Endothelial cell (in vitro differentiated cells): ENCODE measurements at regions not wholly inside any gene's neighbourhood (a gene's known extent, or its start where the extent isn't known, plus 50 kb on each side); places are given as distances from the start of the nearest gene placed in this dataset.
"Not testable (repeated sequence)": the region's sequence is repeated elsewhere in the genome, so short reads cannot be mapped to it uniquely, and the experiment has no call there.

Experiments
- DNase-seq: peaks from one replicate; pipeline ENCODE4 v3.0.0; 2021; ENCODE audit warnings: low spot score
- H3K27ac Mint-ChIP-seq: one replicate; pipeline ENCODE4 v1.8.0; 2021; ENCODE audit warnings: mixed read lengths, inconsistent platforms; ENCODE audit not compliant: unreplicated experiment
- H3K27me3 Mint-ChIP-seq: one replicate; pipeline ENCODE4 v1.8.0; 2021; ENCODE audit warnings: mild to moderate bottlenecking, moderate library complexity, mixed read lengths, inconsistent platforms; ENCODE audit not compliant: unreplicated experiment
- H3K36me3 Mint-ChIP-seq: one replicate; pipeline ENCODE4 v1.8.0; 2021; ENCODE audit warnings: mild to moderate bottlenecking, low read depth, mixed read lengths, inconsistent platforms; ENCODE audit not compliant: unreplicated experiment
- H3K4me1 Mint-ChIP-seq: one replicate; pipeline ENCODE4 v1.8.0; 2021; ENCODE audit warnings: mild to moderate bottlenecking, mixed read lengths, inconsistent platforms; ENCODE audit not compliant: unreplicated experiment
- H3K4me3 Mint-ChIP-seq: one replicate; pipeline ENCODE4 v1.8.0; 2021; ENCODE audit warnings: mild to moderate bottlenecking, mixed read lengths, inconsistent platforms; ENCODE audit not compliant: unreplicated experiment
- H3K9me3 Mint-ChIP-seq: one replicate; pipeline ENCODE4 v1.8.0; 2021; ENCODE audit warnings: mixed read lengths, inconsistent platforms; ENCODE audit not compliant: unreplicated experiment
- TF ChIP-seq, protein P1 (sequence below): fragments of 200-600 bp; sonication (generic); IDR thresholded peaks from one replicate; pipeline ENCODE4 v1.5.0; 2021; ENCODE audit warnings: antibody characterized with exemption; ENCODE audit not compliant: unreplicated experiment

DNA sequence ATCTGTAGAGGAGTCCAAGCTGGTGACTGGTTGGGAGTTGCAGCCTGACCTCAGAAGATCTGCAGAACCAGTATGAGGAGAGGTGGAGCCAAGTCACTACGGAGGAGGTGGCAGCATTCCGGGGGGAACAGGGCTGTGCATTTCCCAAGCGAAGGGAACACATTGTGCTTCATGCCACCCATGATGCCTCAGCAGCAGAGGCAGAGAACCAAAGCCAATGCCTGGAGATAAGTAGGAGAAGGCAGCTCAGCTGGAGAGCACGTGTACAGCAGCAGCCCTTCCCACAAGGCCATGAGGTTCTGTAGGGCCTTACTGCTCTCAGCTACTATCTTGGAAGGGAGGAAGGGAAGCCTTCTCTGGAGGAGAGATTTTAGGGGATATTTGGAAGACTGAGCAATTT lies 67.2 kb upstream of the LRPPRC start:
- H3K27me3 Mint-ChIP-seq = peaks cover 1% of the 10 kb centered on the region

DNA sequence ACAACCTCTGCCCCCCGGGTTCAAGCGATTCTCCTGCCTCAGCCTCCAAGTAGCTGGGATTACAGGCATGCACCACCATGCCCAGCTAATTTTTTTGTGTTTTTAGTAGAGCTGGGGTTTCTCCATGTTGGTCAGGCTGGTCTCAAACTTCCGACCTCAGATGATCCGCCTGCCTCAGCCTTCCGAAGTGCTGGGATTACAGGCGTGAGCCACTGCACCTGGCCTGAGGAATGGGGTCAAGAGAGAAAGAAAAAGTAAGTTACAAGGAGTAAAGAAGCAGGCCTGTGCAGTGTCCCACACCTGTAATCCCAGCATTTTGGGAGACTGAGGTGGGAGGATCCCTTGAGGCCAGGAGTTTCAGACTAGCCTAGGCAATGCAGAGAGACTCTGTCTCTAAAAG lies 68.5 kb upstream of the LRPPRC start:
- not testable (repeated sequence) for H3K27me3 Mint-ChIP-seq, H3K4me3 Mint-ChIP-seq, H3K9me3 Mint-ChIP-seq, H3K4me1 Mint-ChIP-seq, DNase-seq, H3K36me3 Mint-ChIP-seq, H3K27ac Mint-ChIP-seq

More for the DNA sequence above, 67.2 kb upstream of the LRPPRC start:
- no peaks in the 10 kb centered on the region for H3K9me3 Mint-ChIP-seq
- H3K27ac Mint-ChIP-seq = no peak overlapping the region
- H3K4me1 Mint-ChIP-seq = no peaks in the 10 kb centered on the region
- TF ChIP-seq, protein P1, sequence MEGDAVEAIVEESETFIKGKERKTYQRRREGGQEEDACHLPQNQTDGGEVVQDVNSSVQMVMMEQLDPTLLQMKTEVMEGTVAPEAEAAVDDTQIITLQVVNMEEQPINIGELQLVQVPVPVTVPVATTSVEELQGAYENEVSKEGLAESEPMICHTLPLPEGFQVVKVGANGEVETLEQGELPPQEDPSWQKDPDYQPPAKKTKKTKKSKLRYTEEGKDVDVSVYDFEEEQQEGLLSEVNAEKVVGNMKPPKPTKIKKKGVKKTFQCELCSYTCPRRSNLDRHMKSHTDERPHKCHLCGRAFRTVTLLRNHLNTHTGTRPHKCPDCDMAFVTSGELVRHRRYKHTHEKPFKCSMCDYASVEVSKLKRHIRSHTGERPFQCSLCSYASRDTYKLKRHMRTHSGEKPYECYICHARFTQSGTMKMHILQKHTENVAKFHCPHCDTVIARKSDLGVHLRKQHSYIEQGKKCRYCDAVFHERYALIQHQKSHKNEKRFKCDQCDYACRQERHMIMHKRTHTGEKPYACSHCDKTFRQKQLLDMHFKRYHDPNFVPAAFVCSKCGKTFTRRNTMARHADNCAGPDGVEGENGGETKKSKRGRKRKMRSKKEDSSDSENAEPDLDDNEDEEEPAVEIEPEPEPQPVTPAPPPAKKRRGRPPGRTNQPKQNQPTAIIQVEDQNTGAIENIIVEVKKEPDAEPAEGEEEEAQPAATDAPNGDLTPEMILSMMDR = no peak
- no peak overlapping the region for H3K4me3 Mint-ChIP-seq
- no peaks in the 10 kb centered on the region for H3K36me3 Mint-ChIP-seq
- no peak for DNase-seq

DNA sequence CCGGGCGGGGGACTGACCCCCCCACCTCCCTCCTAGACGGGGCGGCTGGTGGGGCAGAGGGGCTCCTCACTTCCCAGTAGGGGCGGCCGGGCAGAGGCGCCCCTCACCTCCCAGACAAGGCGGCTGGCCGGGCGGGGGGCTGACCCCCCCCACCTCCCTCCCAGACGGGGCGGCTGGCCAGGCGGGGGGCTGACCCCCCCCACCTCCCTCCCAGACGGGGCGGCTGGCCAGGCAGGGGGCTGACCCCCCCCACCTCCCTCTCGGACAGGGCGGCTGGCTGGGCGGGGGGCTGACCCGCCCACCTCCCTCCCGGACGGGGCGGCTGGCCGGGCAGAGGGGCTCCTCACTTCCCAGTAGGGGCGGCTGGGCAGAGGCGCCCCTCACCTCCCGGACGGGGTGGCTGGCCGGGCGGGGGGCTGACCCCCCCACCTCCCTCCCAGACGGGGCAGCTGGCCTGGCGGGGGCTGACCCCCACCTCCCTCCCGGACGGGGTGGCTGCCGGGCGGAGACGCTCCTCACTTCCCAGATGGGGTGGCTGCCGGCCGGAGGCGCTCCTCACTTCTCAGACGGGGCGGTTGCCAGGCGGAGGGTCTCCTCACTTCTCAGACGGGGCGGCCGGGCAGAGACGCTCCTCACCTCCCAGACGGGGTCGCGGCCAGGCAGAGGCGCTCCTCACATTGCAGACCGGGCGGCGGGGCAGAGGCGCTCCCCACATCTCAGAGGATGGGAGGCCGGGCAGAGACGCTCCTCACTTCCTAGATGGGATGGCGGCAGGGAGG lies 71.4 kb upstream of the LRPPRC start:
- H3K27ac Mint-ChIP-seq, DNase-seq, H3K36me3 Mint-ChIP-seq, H3K4me3 Mint-ChIP-seq, H3K27me3 Mint-ChIP-seq, H3K4me1 Mint-ChIP-seq, H3K9me3 Mint-ChIP-seq: not testable (repeated sequence)

DNA sequence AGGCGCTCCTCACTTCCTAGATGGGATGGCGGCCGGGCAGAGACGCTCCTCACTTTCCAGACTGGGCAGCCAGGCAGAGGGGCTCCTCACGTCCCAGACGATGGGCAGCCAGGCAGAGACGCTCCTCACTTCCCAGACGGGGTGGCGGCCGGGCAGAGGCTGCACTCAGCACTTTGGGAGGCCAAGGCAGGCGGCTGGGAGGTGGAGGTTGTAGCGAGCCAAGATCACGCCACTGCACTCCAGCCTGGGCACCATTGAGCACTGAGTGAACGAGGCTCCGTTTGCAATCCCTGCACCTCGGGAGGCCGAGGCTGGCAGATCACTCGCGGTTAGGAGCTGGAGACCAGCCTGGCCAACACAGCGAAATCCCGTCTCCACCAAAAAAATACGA lies 72.0 kb upstream of the LRPPRC start:
- H3K27ac Mint-ChIP-seq, H3K36me3 Mint-ChIP-seq, H3K9me3 Mint-ChIP-seq, H3K4me3 Mint-ChIP-seq, H3K27me3 Mint-ChIP-seq, H3K4me1 Mint-ChIP-seq, DNase-seq: not testable (repeated sequence)

DNA sequence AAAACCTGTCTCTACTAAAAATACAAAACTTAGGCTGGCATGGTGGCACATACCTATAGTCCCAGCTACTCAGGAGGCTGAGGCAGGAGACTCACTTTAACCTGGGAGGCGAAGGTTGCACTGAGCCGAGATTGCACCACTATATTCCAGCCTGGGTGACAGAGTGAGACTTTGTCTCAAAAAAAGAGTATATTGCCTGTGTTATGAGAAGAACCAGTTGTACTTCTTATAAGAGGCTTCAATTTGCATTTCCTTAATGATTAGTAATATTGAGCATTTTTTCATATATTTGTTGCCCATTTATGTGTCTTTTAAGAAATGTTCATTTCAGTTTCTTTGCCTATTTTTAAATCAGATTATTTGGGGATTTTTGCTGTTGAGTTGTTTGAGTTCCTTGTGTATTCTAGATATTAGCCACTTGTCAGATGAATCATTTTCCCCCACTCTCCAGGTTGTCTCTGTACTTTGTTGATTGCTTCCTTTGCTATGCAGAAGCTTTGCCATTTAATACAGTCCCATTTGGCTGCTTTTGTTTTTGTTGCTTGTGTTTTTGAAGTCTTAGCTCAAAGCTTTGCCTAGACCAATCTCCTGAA lies 75.8 kb upstream of the LRPPRC start:
- Mint-ChIP-seq H3K9me3 (peaks cover 6% of the 10 kb centered on the region), H3K36me3 (peaks cover 5% of the 10 kb centered on the region)

DNA sequence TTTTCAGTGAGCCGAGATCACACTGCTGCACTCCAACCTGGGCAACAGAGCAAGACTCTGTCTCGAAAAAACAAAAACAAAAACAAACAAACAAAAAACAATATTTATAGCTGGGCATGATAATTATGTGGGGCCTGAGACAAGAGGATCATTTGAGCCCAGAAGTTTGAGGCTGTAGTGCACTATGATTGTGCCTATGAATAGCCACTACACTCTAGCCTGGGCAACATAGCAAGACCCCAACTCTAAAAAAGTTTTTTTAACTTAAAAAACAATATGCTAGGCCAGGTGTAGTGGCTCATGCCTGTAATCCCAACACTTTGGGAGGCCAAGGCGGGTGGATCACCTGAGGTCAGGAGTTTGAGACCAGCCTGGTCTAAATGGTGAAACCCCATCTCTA lies 77.9 kb upstream of the LRPPRC start:
- not testable (repeated sequence) for H3K4me1 Mint-ChIP-seq, H3K9me3 Mint-ChIP-seq, H3K36me3 Mint-ChIP-seq, H3K27me3 Mint-ChIP-seq, H3K4me3 Mint-ChIP-seq, DNase-seq, H3K27ac Mint-ChIP-seq

More for the DNA sequence above, 75.8 kb upstream of the LRPPRC start:
- no peak overlapping the region for H3K4me3 Mint-ChIP-seq
- H3K27ac Mint-ChIP-seq = no peak overlapping the region
- TF ChIP-seq, protein P1 = no peak
- no peak for DNase-seq
- H3K4me1 Mint-ChIP-seq = no peaks in the 10 kb centered on the region
- no peaks in the 10 kb centered on the region for H3K27me3 Mint-ChIP-seq

DNA sequence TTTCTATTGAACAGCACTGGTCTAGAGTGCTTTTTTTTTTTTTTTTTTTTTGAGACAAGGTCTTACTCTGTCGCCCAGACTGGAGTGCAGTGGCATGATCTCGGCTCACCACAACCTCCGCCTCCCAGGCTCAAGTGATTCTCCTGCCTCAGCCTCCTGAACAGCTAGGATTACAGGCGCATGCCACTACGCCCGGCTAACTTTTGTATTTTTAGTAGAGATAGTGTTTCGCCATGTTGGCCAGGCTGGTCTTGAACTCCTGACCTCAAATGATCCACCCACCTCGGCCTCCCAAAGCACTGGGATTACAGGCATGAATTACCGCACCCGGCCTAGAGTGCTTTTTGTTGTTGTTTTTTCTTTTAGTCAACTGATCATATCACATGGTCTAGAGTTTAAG lies 79.0 kb upstream of the LRPPRC start:
- not testable (repeated sequence) for DNase-seq, H3K4me1 Mint-ChIP-seq, H3K4me3 Mint-ChIP-seq, H3K36me3 Mint-ChIP-seq, H3K9me3 Mint-ChIP-seq, H3K27me3 Mint-ChIP-seq, H3K27ac Mint-ChIP-seq
